ENCODE measurements at regions not wholly inside any gene's neighbourhood (a gene's known extent, or its start where the extent isn't known, plus 50 kb on each side); places are given as distances from the start of the nearest gene placed in this dataset.
A peak's percentile ranks its signal among the peaks of the same experiment; 100 is the strongest.

DNA sequence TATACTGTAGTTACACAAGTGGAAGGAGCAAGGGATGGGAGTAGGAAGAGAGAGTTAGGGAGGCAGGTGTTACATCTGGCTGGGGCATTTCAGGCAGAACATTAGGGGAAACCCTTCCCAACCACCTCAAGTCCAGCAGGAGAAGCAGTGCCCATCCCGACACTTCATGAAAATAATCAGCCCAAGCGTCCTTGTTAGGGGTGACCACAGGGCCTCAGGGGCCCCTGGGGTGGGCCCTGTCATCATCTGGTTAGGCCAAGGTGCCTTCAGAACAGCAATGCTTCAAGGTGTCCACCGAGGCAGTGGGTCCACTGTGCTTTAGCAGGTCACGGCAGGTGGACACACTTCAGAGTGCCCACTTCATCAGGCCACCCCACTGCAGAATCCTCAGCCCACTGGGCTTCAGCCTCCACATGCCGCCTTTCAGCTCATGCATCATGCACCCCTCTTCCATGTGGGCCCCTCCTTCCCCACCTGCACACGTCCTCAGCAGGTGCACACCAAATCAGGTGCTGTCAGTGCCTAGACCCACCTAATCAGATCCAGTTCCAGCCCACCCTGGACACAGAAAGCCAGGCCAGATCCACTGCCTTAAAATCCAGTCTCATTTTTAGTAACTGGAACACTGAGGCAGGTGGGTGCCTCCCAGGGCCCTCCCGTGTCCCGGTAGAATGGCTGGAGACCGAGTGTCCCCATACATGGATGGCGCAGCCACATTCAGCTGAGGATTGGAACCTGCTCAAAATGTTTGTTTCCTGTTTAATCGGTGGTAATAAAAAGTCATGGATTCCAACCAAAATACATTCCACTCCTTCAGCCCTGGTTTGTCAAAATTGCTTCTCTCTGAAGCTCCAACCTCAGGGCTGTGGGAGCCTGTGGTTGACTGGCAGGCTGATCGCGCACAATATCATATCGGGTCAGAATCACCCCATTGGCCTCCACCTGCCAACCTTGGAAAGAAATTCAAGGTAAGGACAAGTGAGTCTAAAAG, 99.5 kb downstream of the ANKRD60 start:
- CTCF ChIA-PET, result interaction anchor here (1.5 kb wide), 1 partner anchor 17 kb away, joined by 3 read pairs; no protein-coding TSS in a partner anchor
- Histone ChIP-seq H3K9me3 (ENCODE audit: control extremely low read depth in 1 of 5, control insufficient read depth in 4 of 5, insufficient read depth in 2 of 5, low read depth in 1 of 5, low read length in 4 of 5) (peaks cover 5 to 29% (median 18%) of the 10 kb centered on the region in 5 experiments), H3K27me3 (replicated peaks in 2 of 5; ENCODE audit: control insufficient read depth in 4 of 5, insufficient read depth in 5 of 5, low read length in 4 of 5) (peaks cover 19 to 83% (median 38%) of the 10 kb centered on the region in 5 experiments), H3K4me3 (ENCODE audit: control insufficient read depth in 1 of 7, extremely low read depth in 1 of 7, insufficient read depth in 4 of 7, low read depth in 2 of 7, low read length in 6 of 7) (no peak overlapping the region), H3K27ac (ENCODE audit: insufficient read depth in 1 of 2, low read depth in 1 of 2, low read length in 2 of 2, poor library complexity in 1 of 2, severe bottlenecking in 2 of 2) (no peak overlapping the region), H3K36me3 (ENCODE audit: control insufficient read depth in 4 of 4, insufficient read depth in 4 of 4, low read length in 3 of 4) (no peaks in the 10 kb centered on the region), H3K4me1 (ENCODE audit: control extremely low read depth in 1 of 4, control insufficient read depth in 4 of 4, insufficient read depth in 4 of 4, low read length in 3 of 4) (no peaks in the 10 kb centered on the region)
- 97% methylated on average over 12 of the region's 14 CpGs for WGBS (ENCODE audit: insufficient coverage)
- POLR2A ChIA-PET, result no interaction called here
- DNase-seq, result no peak

DNA sequence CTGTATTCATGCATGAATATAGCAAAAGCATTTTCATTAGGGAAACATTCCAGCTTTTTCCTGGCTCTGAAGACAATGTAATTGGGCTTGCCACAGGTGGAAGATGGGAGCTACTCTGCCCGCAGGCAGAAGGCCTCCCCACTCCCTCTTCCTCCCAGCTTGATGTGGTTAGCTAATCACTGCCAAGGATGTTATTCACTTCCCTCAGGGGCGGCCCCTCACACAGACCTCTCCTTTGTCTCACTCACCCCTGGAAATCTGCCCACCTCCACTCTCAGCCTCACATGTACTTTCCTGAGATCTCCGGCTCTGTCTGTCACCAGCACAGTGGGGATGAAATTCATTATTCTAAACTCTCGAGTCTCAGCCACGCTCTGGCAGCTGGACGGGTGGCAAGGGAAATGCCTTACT, 100.7 kb downstream of the ANKRD60 start:
- peak; percentile 6 to 47 (median 34) for DNase-seq
- ChIA-PET POLR2A (no interaction called here), CTCF (no interaction called here)
- Histone ChIP-seq H3K36me3 (ENCODE audit: control insufficient read depth in 4 of 4, insufficient read depth in 4 of 4, low read length in 3 of 4) (no peaks in the 10 kb centered on the region), H3K9me3 (ENCODE audit: control extremely low read depth in 1 of 5, control insufficient read depth in 4 of 5, insufficient read depth in 2 of 5, low read depth in 1 of 5, low read length in 4 of 5) (peaks cover 5 to 32% (median 18%) of the 10 kb centered on the region in 5 experiments), H3K27me3 (replicated peaks in 2 of 5; ENCODE audit: control insufficient read depth in 4 of 5, insufficient read depth in 5 of 5, low read length in 4 of 5) (peaks cover 19 to 71% (median 28%) of the 10 kb centered on the region in 5 experiments), H3K27ac (ENCODE audit: insufficient read depth in 1 of 2, low read depth in 1 of 2, low read length in 2 of 2, poor library complexity in 1 of 2, severe bottlenecking in 2 of 2) (no peak overlapping the region), H3K4me3 (ENCODE audit: control insufficient read depth in 1 of 7, extremely low read depth in 1 of 7, insufficient read depth in 4 of 7, low read depth in 2 of 7, low read length in 6 of 7) (no peak overlapping the region), H3K4me1 (ENCODE audit: control extremely low read depth in 1 of 4, control insufficient read depth in 4 of 4, insufficient read depth in 4 of 4, low read length in 3 of 4) (no peaks in the 10 kb centered on the region)
- WGBS (ENCODE audit: insufficient coverage), result 3% methylated on average over 5 of the region's 6 CpGs

DNA sequence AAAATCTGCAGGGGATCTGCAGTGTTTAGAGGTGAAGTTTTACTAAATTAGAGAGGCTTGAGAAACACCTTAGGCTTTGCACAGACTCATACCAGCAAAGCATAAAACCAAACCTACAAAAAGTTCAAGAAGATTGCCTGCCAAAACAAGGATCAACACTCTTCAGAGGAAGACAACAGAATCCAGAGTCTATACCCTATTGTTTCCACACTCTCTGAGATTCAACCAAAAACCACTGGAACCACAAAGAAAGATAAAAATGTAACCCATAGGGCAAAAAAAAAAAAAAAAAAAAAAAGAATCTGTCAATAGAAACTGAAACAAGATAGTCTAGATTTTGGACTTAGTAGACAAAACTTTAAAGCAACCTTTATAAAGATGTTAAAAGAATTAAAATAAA, 102.7 kb downstream of the ANKRD60 start:
- no peak overlapping the region for H3K27ac ChIP-seq (ENCODE audit: insufficient read depth in 1 of 2, low read depth in 1 of 2, low read length in 2 of 2, poor library complexity in 1 of 2, severe bottlenecking in 2 of 2)
- CTCF ChIA-PET, result no interaction called here
- H3K4me3 ChIP-seq (ENCODE audit: control insufficient read depth in 1 of 7, extremely low read depth in 1 of 7, insufficient read depth in 4 of 7, low read depth in 2 of 7, low read length in 6 of 7), result no peak overlapping the region
- POLR2A ChIA-PET, result no interaction called here
- H3K4me1 ChIP-seq (ENCODE audit: control extremely low read depth in 1 of 4, control insufficient read depth in 4 of 4, insufficient read depth in 4 of 4, low read length in 3 of 4), result no peaks in the 10 kb centered on the region
- no peaks in the 10 kb centered on the region for H3K36me3 ChIP-seq (ENCODE audit: control insufficient read depth in 4 of 4, insufficient read depth in 4 of 4, low read length in 3 of 4)
- peaks cover 5 to 34% (median 18%) of the 10 kb centered on the region in 5 experiments for H3K9me3 ChIP-seq (ENCODE audit: control extremely low read depth in 1 of 5, control insufficient read depth in 4 of 5, insufficient read depth in 2 of 5, low read depth in 1 of 5, low read length in 4 of 5)
- H3K27me3 ChIP-seq (replicated peaks in 2 of 5; ENCODE audit: control insufficient read depth in 4 of 5, insufficient read depth in 5 of 5, low read length in 4 of 5), result peaks cover 10 to 51% (median 20%) of the 10 kb centered on the region in 5 experiments
- DNase-seq, result no peak

DNA sequence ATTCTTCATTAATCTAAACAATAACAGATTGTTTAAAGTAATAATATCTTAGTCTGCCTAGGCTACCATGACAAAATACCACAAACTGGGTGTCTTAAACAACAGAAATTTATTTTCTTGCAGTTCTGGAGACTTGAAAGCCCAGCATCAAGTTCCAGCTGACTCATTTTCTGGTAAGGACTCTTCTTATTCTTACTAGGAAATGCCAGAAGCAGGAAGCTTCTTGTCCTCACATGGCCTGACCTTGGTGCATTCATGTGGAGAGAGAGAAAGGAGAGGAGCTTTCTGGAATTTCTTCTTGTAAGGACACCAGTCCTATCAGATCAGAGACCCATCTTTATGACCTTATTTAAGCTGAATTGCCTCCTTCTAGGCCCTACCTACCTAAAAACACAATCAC, 110.5 kb downstream of the ANKRD60 start:
- no peaks in the 10 kb centered on the region for H3K4me1 ChIP-seq (ENCODE audit: control extremely low read depth in 1 of 4, control insufficient read depth in 4 of 4, insufficient read depth in 4 of 4, low read length in 3 of 4)
- DNase-seq, result no peak
- H3K9me3 ChIP-seq (ENCODE audit: control extremely low read depth in 1 of 5, control insufficient read depth in 4 of 5, insufficient read depth in 2 of 5, low read depth in 1 of 5, low read length in 4 of 5), result peaks cover 0 to 15% (median 2%) of the 10 kb centered on the region in 5 experiments
- no peak overlapping the region for H3K4me3 ChIP-seq (ENCODE audit: control insufficient read depth in 1 of 7, extremely low read depth in 1 of 7, insufficient read depth in 4 of 7, low read depth in 2 of 7, low read length in 6 of 7)
- no peak overlapping the region for H3K27ac ChIP-seq (ENCODE audit: insufficient read depth in 1 of 2, low read depth in 1 of 2, low read length in 2 of 2, poor library complexity in 1 of 2, severe bottlenecking in 2 of 2)
- ChIA-PET POLR2A (no interaction called here), CTCF (interaction anchor here (0.6 kb wide), 1 partner anchor 22 kb away, joined by 3 read pairs; no protein-coding TSS in a partner anchor)
- H3K36me3 ChIP-seq (ENCODE audit: control insufficient read depth in 4 of 4, insufficient read depth in 4 of 4, low read length in 3 of 4), result no peaks in the 10 kb centered on the region
- H3K27me3 ChIP-seq (replicated peaks in 2 of 5; ENCODE audit: control insufficient read depth in 4 of 5, insufficient read depth in 5 of 5, low read length in 4 of 5), result peaks cover 0 to 18% (median 6%) of the 10 kb centered on the region in 5 experiments

DNA sequence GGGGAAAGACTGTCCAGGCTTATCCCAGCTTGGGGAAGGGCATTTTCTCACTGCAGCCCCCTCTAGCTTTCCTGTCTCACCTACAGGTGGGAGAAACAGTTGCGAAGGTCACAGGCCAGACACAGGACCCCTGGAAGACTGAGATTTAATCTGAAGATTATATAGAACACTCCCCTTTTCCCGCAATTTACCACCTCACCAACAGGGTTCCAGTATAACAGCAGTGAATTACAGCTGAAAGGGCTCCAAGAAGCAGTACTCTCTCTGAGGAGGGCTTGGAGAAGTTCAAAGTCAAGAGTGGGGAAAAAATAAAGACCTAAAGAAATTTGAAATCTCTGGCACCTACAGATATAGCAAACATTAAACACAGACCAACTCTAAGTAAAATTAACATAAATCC, 111.9 kb downstream of the ANKRD60 start:
- CTCF ChIA-PET, result interaction anchor here (1.2 kb wide), 1 partner anchor 13 kb away, joined by 4 read pairs; no protein-coding TSS in a partner anchor
- POLR2A ChIA-PET, result no interaction called here

DNA sequence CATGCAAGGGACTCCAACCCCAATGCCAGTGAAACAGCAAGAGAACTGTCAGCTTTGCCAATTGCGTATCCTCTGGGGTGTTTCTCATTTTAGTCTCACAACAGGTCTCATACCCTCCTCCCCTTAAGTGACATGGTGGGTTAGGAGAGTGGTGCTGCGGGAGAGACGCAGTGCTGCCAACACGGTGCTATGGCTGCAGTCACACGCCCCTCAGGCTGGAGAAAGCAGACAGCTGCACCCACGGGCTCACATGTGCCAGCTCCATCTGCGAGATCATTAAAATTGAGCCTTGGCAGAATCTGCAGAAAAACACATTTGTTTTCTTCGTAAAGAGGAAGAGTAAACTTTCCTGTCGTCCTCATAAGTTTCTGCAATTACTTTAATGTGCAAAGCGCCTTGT, 114.7 kb downstream of the ANKRD60 start:
- H3K27me3 ChIP-seq (replicated peaks in 2 of 5; ENCODE audit: control insufficient read depth in 4 of 5, insufficient read depth in 5 of 5, low read length in 4 of 5), result peaks cover 0 to 28% (median 6%) of the 10 kb centered on the region in 5 experiments
- H3K27ac ChIP-seq (ENCODE audit: insufficient read depth in 1 of 2, low read depth in 1 of 2, low read length in 2 of 2, poor library complexity in 1 of 2, severe bottlenecking in 2 of 2), result no peak overlapping the region
- H3K36me3 ChIP-seq (ENCODE audit: control insufficient read depth in 4 of 4, insufficient read depth in 4 of 4, low read length in 3 of 4), result no peaks in the 10 kb centered on the region
- peaks cover 0 to 14% (median 2%) of the 10 kb centered on the region in 5 experiments for H3K9me3 ChIP-seq (ENCODE audit: control extremely low read depth in 1 of 5, control insufficient read depth in 4 of 5, insufficient read depth in 2 of 5, low read depth in 1 of 5, low read length in 4 of 5)
- ChIA-PET POLR2A (no interaction called here), CTCF (no interaction called here)
- WGBS (ENCODE audit: insufficient coverage), result 76% methylated on average over 10 of the region's 10 CpGs
- no peak for DNase-seq
- H3K4me3 ChIP-seq (ENCODE audit: control insufficient read depth in 1 of 7, extremely low read depth in 1 of 7, insufficient read depth in 4 of 7, low read depth in 2 of 7, low read length in 6 of 7), result no peak overlapping the region
- H3K4me1 ChIP-seq (ENCODE audit: control extremely low read depth in 1 of 4, control insufficient read depth in 4 of 4, insufficient read depth in 4 of 4, low read length in 3 of 4), result no peaks in the 10 kb centered on the region

More for the DNA sequence above, 111.9 kb downstream of the ANKRD60 start:
- H3K9me3 ChIP-seq (ENCODE audit: control extremely low read depth in 1 of 5, control insufficient read depth in 4 of 5, insufficient read depth in 2 of 5, low read depth in 1 of 5, low read length in 4 of 5), result peaks cover 0 to 13% (median 2%) of the 10 kb centered on the region in 5 experiments
- no CpG with 5 or more reads among the region's 2 CpGs for WGBS (ENCODE audit: insufficient coverage)
- peaks cover 0 to 24% (median 6%) of the 10 kb centered on the region in 5 experiments for H3K27me3 ChIP-seq (replicated peaks in 2 of 5; ENCODE audit: control insufficient read depth in 4 of 5, insufficient read depth in 5 of 5, low read length in 4 of 5)
- H3K4me1 ChIP-seq (ENCODE audit: control extremely low read depth in 1 of 4, control insufficient read depth in 4 of 4, insufficient read depth in 4 of 4, low read length in 3 of 4), result no peaks in the 10 kb centered on the region
- no peaks in the 10 kb centered on the region for H3K36me3 ChIP-seq (ENCODE audit: control insufficient read depth in 4 of 4, insufficient read depth in 4 of 4, low read length in 3 of 4)
- no peak for DNase-seq
- H3K27ac ChIP-seq (ENCODE audit: insufficient read depth in 1 of 2, low read depth in 1 of 2, low read length in 2 of 2, poor library complexity in 1 of 2, severe bottlenecking in 2 of 2), result no peak overlapping the region
- H3K4me3 ChIP-seq (ENCODE audit: control insufficient read depth in 1 of 7, extremely low read depth in 1 of 7, insufficient read depth in 4 of 7, low read depth in 2 of 7, low read length in 6 of 7), result no peak overlapping the region

Measured in common myeloid progenitor, CD34-positive (primary cell).